ENCODE measurements at regions not wholly inside any gene's neighbourhood (a gene's known extent, or its start where the extent isn't known, plus 50 kb on each side); places are given as distances from the start of the nearest gene placed in this dataset.

GRCh38 chr3:73298243-73299183, 237.1 kb downstream of the EBLN2 start:
- no peaks in the 10 kb centered on the region for H3K36me3 ChIP-seq (ENCODE audit: insufficient read depth, low read length)
- H3K27me3 ChIP-seq (ENCODE audit: control insufficient read depth, insufficient read depth, low read length), result peaks cover 43% of the 10 kb centered on the region
- H3K4me2 ChIP-seq (ENCODE audit: low read length), result no peak overlapping the region
- no peaks in the 10 kb centered on the region for H3K4me1 ChIP-seq (ENCODE audit: control insufficient read depth, insufficient read depth, low read length)
- no peaks in the 10 kb centered on the region for H3K9me3 ChIP-seq (replicated peaks; ENCODE audit: low read length)
- H3K9ac ChIP-seq (ENCODE audit: low read depth, low read length), result no peak overlapping the region
- H3K4me3 ChIP-seq (ENCODE audit: low read length), result no peak overlapping the region

- no peaks in the 10 kb centered on the region for H3K9me3 ChIP-seq (replicated peaks; ENCODE audit: low read length)
- H3K4me1 ChIP-seq (ENCODE audit: control insufficient read depth, insufficient read depth, low read length), result no peaks in the 10 kb centered on the region
These were observed 237.8 kb downstream of the EBLN2 start for GRCh38 chr3:73299184-73299691.

GRCh38 chr3:73314151-73314951, 252.9 kb downstream of the EBLN2 start:
- Histone ChIP-seq H3K4me1 (ENCODE audit: control insufficient read depth, insufficient read depth, low read length) (no peaks in the 10 kb centered on the region), H3K4me2 (ENCODE audit: low read length) (no peak overlapping the region), H3K27me3 (ENCODE audit: control insufficient read depth, insufficient read depth, low read length) (peaks cover 6% of the 10 kb centered on the region)

More at GRCh38 chr3:73299184-73299691, 237.8 kb downstream of the EBLN2 start:
- H3K27me3 ChIP-seq (ENCODE audit: control insufficient read depth, insufficient read depth, low read length), result peaks cover 45% of the 10 kb centered on the region
- H3K9ac ChIP-seq (ENCODE audit: low read depth, low read length), result no peak overlapping the region
- H3K4me2 ChIP-seq (ENCODE audit: low read length), result no peak overlapping the region
- no peak overlapping the region for H3K4me3 ChIP-seq (ENCODE audit: low read length)
- no peaks in the 10 kb centered on the region for H3K36me3 ChIP-seq (ENCODE audit: insufficient read depth, low read length)

GRCh38 chr3:73315706-73316105, 254.2 kb downstream of the EBLN2 start:
- H3K27me3 ChIP-seq (ENCODE audit: control insufficient read depth, insufficient read depth, low read length), result peaks cover 6% of the 10 kb centered on the region
- H3K9ac ChIP-seq (ENCODE audit: low read depth, low read length), result no peak overlapping the region
- no peaks in the 10 kb centered on the region for H3K36me3 ChIP-seq (ENCODE audit: insufficient read depth, low read length)
- H3K4me3 ChIP-seq (ENCODE audit: low read length), result no peak overlapping the region
- H3K4me1 ChIP-seq (ENCODE audit: control insufficient read depth, insufficient read depth, low read length), result no peaks in the 10 kb centered on the region
- no peaks in the 10 kb centered on the region for H3K9me3 ChIP-seq (replicated peaks; ENCODE audit: low read length)
- no peak overlapping the region for H3K4me2 ChIP-seq (ENCODE audit: low read length)

More at GRCh38 chr3:73314151-73314951, 252.9 kb downstream of the EBLN2 start:
- H3K9ac ChIP-seq (ENCODE audit: low read depth, low read length), result no peak overlapping the region
- H3K9me3 ChIP-seq (replicated peaks; ENCODE audit: low read length), result no peaks in the 10 kb centered on the region
- H3K36me3 ChIP-seq (ENCODE audit: insufficient read depth, low read length), result no peaks in the 10 kb centered on the region
- H3K4me3 ChIP-seq (ENCODE audit: low read length), result no peak overlapping the region

GRCh38 chr3:73319179-73319769, 257.8 kb downstream of the EBLN2 start:
- no peak overlapping the region for H3K4me2 ChIP-seq (ENCODE audit: low read length)
- no peak overlapping the region for H3K4me3 ChIP-seq (ENCODE audit: low read length)
- no peaks in the 10 kb centered on the region for H3K9me3 ChIP-seq (replicated peaks; ENCODE audit: low read length)
- H3K4me1 ChIP-seq (ENCODE audit: control insufficient read depth, insufficient read depth, low read length), result no peaks in the 10 kb centered on the region
- H3K9ac ChIP-seq (ENCODE audit: low read depth, low read length), result no peak overlapping the region
- H3K27me3 ChIP-seq (ENCODE audit: control insufficient read depth, insufficient read depth, low read length), result peaks cover 6% of the 10 kb centered on the region
- no peaks in the 10 kb centered on the region for H3K36me3 ChIP-seq (ENCODE audit: insufficient read depth, low read length)

GRCh38 chr3:73321286-73321999, 260.0 kb downstream of the EBLN2 start:
- Histone ChIP-seq H3K9ac (ENCODE audit: low read depth, low read length) (no peak overlapping the region), H3K36me3 (ENCODE audit: insufficient read depth, low read length) (no peaks in the 10 kb centered on the region), H3K9me3 (replicated peaks; ENCODE audit: low read length) (no peaks in the 10 kb centered on the region), H3K27me3 (ENCODE audit: control insufficient read depth, insufficient read depth, low read length) (no peaks in the 10 kb centered on the region), H3K4me1 (ENCODE audit: control insufficient read depth, insufficient read depth, low read length) (no peaks in the 10 kb centered on the region), H3K4me3 (ENCODE audit: low read length) (no peak overlapping the region), H3K4me2 (ENCODE audit: low read length) (no peak overlapping the region)

GRCh38 chr3:73324203-73325155, 263.0 kb downstream of the EBLN2 start:
- Histone ChIP-seq H3K9ac (ENCODE audit: low read depth, low read length) (no peak overlapping the region), H3K9me3 (replicated peaks; ENCODE audit: low read length) (no peaks in the 10 kb centered on the region), H3K4me3 (ENCODE audit: low read length) (no peak overlapping the region), H3K36me3 (ENCODE audit: insufficient read depth, low read length) (no peaks in the 10 kb centered on the region), H3K4me1 (ENCODE audit: control insufficient read depth, insufficient read depth, low read length) (no peaks in the 10 kb centered on the region), H3K4me2 (ENCODE audit: low read length) (no peak overlapping the region), H3K27me3 (ENCODE audit: control insufficient read depth, insufficient read depth, low read length) (peaks cover 3% of the 10 kb centered on the region)

GRCh38 chr3:73326396-73326795, 264.9 kb downstream of the EBLN2 start:
- Histone ChIP-seq H3K36me3 (ENCODE audit: insufficient read depth, low read length) (no peaks in the 10 kb centered on the region), H3K4me2 (ENCODE audit: low read length) (no peak overlapping the region), H3K4me3 (ENCODE audit: low read length) (no peak overlapping the region), H3K9ac (ENCODE audit: low read depth, low read length) (no peak overlapping the region), H3K27me3 (ENCODE audit: control insufficient read depth, insufficient read depth, low read length) (peaks cover 3% of the 10 kb centered on the region), H3K9me3 (replicated peaks; ENCODE audit: low read length) (no peaks in the 10 kb centered on the region), H3K4me1 (ENCODE audit: control insufficient read depth, insufficient read depth, low read length) (no peaks in the 10 kb centered on the region)

- Histone ChIP-seq H3K9ac (ENCODE audit: low read depth, low read length) (no peak overlapping the region), H3K4me1 (ENCODE audit: control insufficient read depth, insufficient read depth, low read length) (no peaks in the 10 kb centered on the region), H3K27me3 (ENCODE audit: control insufficient read depth, insufficient read depth, low read length) (peaks cover 3% of the 10 kb centered on the region), H3K4me2 (ENCODE audit: low read length) (no peak overlapping the region), H3K4me3 (ENCODE audit: low read length) (no peak overlapping the region), H3K36me3 (ENCODE audit: insufficient read depth, low read length) (no peaks in the 10 kb centered on the region), H3K9me3 (replicated peaks; ENCODE audit: low read length) (no peaks in the 10 kb centered on the region)
These were observed 265.6 kb downstream of the EBLN2 start for GRCh38 chr3:73327052-73327451.

All from skeletal muscle satellite cell (primary cell).